Muscle layer of duodenum (tissue), 2 donors: ENCODE measurements at regions not wholly inside any gene's neighbourhood (a gene's known extent, or its start where the extent isn't known, plus 50 kb on each side); places are given as distances from the start of the nearest gene placed in this dataset.

Source experiments
- H3K27ac ChIP-seq: one replicate; pipeline ENCODE4 v1.7.0; 2013; ENCODE audit warnings: mild to moderate bottlenecking, low read length
- H3K27me3 ChIP-seq: one replicate; pipeline ENCODE4 v1.7.0; 2013; ENCODE audit warnings: low read depth, mild to moderate bottlenecking, control low read depth, low read length
- H3K36me3 ChIP-seq, 2 donors: one replicate each; pipeline ENCODE4 v1.7.0; 2013; ENCODE audit warnings: low read length in 2 of 2, control low read depth in 1 of 2, mild to moderate bottlenecking in 1 of 2; ENCODE audit not compliant: insufficient read depth in 2 of 2, control insufficient read depth in 1 of 2
- H3K4me1 ChIP-seq, 2 donors: one replicate each; pipeline ENCODE4 v1.7.0; 2013; ENCODE audit warnings: low read length in 2 of 2, mild to moderate bottlenecking in 2 of 2, control low read depth in 1 of 2, moderate library complexity in 1 of 2; ENCODE audit not compliant: insufficient read depth in 2 of 2, control insufficient read depth in 1 of 2
- H3K4me3 ChIP-seq, 2 donors: one replicate each; pipeline ENCODE4 v1.7.0; 2013; ENCODE audit warnings: low read length in 2 of 2, low read depth in 1 of 2, mild to moderate bottlenecking in 1 of 2
- H3K9me3 ChIP-seq, 2 donors: one replicate each; pipeline ENCODE4 v1.7.0; 2013; ENCODE audit warnings: low read length in 2 of 2, control low read depth in 1 of 2, mild to moderate bottlenecking in 1 of 2; ENCODE audit not compliant: control insufficient read depth in 1 of 2
- donor health status: healthy.

DNA sequence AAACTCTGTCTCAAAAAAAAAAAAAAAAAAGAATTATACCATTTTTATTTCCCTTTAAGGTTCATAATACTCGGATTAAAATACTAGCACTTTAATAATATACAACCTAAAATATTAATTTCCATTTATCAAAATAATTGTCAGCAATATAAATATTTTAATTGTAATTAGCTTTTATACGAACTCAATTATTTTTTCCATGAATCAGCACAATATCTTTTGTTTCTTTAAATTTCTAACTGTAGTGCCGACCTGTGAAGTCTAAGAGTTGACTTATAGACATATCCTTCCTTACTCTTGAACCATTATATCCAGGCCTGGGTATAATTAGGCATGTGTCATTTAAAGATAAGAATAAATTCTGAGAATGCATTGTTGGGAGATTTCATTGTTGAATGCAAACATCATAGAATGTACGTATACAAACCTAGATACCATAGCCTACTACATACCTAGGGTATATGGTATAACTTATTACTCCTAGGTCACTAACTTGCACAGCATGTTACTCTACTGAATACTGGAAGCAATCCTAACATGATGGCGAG is 996.7 kb upstream of the TMPRSS15 start:
- H3K36me3 ChIP-seq = no peaks in the 10 kb centered on the region
- H3K27me3 ChIP-seq = no peaks in the 10 kb centered on the region
- no peaks in the 10 kb centered on the region for H3K4me1 ChIP-seq
- H3K9me3 ChIP-seq = no peaks in the 10 kb centered on the region
- no peak overlapping the region for H3K27ac ChIP-seq
- H3K4me3 ChIP-seq = no peak overlapping the region

DNA sequence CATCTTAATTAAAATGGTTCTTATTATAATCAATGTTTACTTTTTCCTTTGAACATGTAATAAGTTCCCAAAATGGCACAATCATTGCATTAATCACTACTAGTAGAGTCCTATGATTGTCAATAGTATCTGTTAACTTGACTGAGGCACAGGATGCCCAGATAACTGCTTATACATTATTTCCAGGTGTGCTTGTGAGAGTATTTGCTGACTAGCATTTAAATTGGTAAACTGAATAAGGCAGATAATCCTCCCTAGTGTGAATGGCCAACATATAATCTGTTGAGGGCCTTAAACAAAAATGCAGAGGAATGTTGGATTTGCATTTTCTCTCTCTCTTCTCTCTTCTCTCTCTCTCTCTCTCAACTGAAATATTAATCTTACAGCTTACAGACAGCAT is 999.3 kb upstream of the TMPRSS15 start:
- Histone ChIP-seq H3K9me3 (no peaks in the 10 kb centered on the region), H3K27ac (no peak overlapping the region), H3K4me3 (no peak overlapping the region), H3K27me3 (no peaks in the 10 kb centered on the region), H3K4me1 (no peaks in the 10 kb centered on the region), H3K36me3 (no peaks in the 10 kb centered on the region)

DNA sequence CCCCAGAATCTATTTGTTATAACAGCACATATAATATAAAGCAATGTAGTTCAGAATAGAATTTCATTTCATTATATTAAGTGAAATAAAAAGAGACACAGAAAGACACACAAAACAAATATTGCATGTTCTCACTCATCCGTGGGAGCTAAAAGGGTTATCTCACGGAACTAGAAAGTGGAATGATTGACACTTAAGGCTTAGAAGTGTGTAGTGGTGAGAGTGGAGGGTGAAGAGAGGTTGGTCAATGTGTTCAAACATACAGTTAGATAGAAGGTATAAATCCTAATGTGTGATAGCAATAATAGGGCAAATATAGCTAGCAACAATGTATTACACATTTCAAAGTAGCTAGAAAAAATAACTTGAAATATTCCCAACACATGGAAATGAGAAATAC is 1001.7 kb upstream of the TMPRSS15 start:
- no peak overlapping the region for H3K4me3 ChIP-seq
- no peaks in the 10 kb centered on the region for H3K27me3 ChIP-seq
- no peaks in the 10 kb centered on the region for H3K4me1 ChIP-seq
- H3K27ac ChIP-seq = no peak overlapping the region
- H3K9me3 ChIP-seq = no peaks in the 10 kb centered on the region
- no peaks in the 10 kb centered on the region for H3K36me3 ChIP-seq

DNA sequence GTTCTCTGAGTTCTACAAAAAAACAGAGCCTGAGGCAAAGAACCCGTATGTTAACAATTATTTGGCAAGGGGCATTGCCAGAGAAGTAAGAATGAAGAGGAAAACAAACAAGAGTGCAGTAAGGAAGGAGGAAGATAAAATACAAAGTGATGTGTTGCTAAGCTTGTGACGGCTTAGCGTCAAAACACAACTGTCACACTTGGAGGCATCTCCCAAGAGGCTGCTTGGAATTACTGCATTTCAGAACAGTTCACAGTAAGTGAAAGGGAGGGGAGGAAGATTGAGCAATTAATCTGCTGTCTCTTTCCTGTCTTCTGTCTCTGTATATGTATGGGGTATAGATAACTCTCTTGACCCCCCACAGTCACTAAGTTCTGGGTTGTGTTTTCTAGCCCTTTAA is 1017.0 kb upstream of the TMPRSS15 start:
- Histone ChIP-seq H3K9me3 (peaks cover 0 to 2% of the 10 kb centered on the region in 2 donors), H3K27ac (no peak overlapping the region), H3K4me3 (no peak overlapping the region), H3K4me1 (no peaks in the 10 kb centered on the region), H3K27me3 (no peaks in the 10 kb centered on the region), H3K36me3 (no peaks in the 10 kb centered on the region)

DNA sequence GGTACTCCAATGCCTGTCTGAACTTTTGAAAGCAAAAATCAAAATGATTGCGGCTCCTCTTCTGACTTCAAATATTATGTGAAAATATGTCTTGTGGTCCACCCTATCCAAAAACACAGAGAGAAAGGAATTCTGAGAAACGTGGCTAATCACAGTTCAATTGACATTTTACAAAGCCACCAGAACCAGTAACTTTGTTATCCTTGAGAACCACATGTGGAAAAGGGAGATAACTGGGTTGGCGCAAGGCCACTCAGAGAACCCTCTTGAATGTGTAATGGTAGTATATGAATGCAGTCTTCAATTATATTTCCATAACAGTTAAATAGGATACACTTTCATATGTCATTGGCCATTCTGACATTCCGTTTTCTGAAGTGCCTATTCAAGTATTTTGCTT is 1030.0 kb upstream of the TMPRSS15 start:
- Histone ChIP-seq H3K9me3 (peaks cover 0 to 3% of the 10 kb centered on the region in 2 donors), H3K27me3 (no peaks in the 10 kb centered on the region), H3K4me3 (no peak overlapping the region), H3K27ac (no peak overlapping the region), H3K4me1 (no peaks in the 10 kb centered on the region), H3K36me3 (no peaks in the 10 kb centered on the region)

DNA sequence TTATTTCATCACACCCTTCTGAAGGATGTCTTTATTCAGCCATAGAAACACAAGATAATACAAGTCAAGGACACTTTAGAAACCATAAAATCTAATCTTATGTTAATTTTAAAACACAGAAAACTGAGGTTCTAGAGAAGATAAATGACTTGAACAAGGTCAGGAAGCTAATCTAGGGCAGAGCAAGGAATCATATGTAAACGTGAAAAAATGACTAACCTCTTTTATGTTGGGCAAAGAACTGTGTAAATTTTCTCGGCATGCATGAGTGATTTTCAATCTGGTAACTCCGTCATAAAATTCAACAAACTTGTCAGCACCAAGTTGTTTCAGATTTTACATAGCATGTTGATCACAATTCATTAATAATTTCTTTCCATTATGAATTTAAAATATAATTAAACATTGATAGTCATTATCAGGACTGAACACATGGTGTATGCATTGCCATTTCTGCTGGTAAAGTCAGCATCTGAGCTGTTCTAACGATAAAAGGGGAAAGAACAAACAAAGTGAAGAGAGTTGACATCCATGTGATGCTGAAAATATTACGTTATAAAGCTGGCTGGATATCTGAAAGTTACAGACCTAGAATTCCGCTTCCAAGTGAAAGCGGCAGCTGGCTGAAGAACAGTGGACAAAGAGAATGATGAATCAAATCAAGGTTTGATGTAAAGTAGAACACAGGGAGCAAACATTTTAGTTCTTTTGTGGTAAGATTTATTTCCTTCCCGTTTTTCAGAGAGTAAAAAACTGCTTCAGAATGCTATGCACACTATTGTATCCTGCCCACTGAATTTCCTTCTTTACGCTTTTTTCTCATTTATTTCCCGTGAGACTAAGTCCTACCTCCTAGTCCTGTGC is 1037.4 kb upstream of the TMPRSS15 start:
- H3K9me3 ChIP-seq = no peaks in the 10 kb centered on the region
- H3K27ac ChIP-seq = no peak overlapping the region

DNA sequence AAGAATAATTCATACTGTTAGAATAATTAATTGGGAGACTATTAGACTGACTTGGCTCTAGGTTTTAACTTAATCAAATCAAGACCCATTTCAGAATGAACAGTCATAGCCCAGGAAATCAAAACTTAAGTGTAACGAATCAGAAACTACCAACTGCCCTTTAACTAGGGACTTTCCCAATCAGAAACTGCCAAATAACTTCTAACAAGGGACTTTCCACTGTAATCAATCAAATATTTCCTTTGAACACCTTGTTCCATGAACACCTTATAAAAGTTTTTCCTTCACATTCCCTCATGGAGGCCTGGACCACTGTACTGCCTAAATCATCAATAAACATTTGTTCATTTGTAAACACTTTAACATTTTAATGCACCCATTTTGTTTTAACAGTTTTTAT is 1054.7 kb upstream of the TMPRSS15 start:
- no peaks in the 10 kb centered on the region for H3K36me3 ChIP-seq
- no peaks in the 10 kb centered on the region for H3K9me3 ChIP-seq
- no peak overlapping the region for H3K4me3 ChIP-seq
- H3K27ac ChIP-seq = no peak overlapping the region
- no peaks in the 10 kb centered on the region for H3K27me3 ChIP-seq
- H3K4me1 ChIP-seq = no peaks in the 10 kb centered on the region

More for the DNA sequence above, 1037.4 kb upstream of the TMPRSS15 start:
- no peaks in the 10 kb centered on the region for H3K27me3 ChIP-seq
- no peaks in the 10 kb centered on the region for H3K36me3 ChIP-seq
- no peaks in the 10 kb centered on the region for H3K4me1 ChIP-seq
- no peak overlapping the region for H3K4me3 ChIP-seq

DNA sequence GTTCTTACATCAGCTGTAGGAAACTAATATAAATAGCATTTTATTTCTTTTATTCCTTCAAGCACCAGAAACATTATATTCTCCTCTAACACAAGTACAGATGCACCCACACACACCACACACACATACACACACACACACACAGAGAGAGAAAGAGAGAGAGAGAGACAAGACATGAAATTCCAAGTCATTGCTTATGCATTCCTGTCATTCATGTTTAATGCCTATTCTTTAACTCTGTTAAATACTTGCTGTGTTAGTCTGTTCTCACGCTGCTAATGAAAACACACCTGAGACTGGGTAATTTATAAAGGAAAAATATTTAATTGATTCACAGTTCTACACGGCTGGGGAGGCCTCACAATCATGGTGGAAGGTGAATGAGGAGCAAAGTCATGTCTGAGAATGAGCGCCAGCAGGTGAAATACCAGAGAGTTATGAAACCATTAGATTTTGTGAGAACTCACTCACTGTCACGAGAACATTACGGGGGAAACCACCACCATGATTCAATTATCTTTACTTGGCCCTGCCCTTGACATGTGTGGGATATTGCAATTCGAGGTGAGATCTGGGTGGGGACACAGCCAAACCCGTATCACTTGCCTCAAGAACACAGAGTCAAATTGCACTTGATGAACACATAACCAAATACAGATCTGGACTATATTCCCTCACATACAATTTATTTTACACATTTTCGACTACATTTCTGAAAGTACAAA is 1058.1 kb upstream of the TMPRSS15 start:
- Histone ChIP-seq H3K4me3 (no peak overlapping the region), H3K27ac (no peak overlapping the region)

DNA sequence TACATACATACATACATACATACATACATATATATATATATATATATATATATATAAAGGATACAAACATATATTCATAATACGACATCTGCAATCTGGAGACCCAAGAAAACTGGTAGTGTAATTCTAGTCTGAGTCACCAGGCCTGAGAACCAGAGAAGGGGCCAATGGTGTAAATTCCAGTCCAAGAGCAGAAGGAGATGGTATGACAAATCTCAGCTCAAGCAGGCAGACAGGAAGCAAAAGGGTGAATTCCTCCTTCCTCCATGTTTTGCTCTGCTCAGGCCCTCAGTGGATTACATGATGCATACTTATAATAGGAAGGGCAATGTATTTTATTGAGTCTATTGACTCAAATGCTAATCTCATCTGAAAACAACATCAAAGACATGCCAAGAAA is 1060.4 kb upstream of the TMPRSS15 start:
- no peaks in the 10 kb centered on the region for H3K9me3 ChIP-seq
- H3K27me3 ChIP-seq = no peaks in the 10 kb centered on the region
- no peak overlapping the region for H3K27ac ChIP-seq
- H3K4me3 ChIP-seq = no peak overlapping the region
- H3K4me1 ChIP-seq = no peaks in the 10 kb centered on the region
- H3K36me3 ChIP-seq = no peaks in the 10 kb centered on the region

More for the DNA sequence above, 1058.1 kb upstream of the TMPRSS15 start:
- Histone ChIP-seq H3K36me3 (no peaks in the 10 kb centered on the region), H3K27me3 (no peaks in the 10 kb centered on the region), H3K4me1 (no peaks in the 10 kb centered on the region), H3K9me3 (no peaks in the 10 kb centered on the region)

DNA sequence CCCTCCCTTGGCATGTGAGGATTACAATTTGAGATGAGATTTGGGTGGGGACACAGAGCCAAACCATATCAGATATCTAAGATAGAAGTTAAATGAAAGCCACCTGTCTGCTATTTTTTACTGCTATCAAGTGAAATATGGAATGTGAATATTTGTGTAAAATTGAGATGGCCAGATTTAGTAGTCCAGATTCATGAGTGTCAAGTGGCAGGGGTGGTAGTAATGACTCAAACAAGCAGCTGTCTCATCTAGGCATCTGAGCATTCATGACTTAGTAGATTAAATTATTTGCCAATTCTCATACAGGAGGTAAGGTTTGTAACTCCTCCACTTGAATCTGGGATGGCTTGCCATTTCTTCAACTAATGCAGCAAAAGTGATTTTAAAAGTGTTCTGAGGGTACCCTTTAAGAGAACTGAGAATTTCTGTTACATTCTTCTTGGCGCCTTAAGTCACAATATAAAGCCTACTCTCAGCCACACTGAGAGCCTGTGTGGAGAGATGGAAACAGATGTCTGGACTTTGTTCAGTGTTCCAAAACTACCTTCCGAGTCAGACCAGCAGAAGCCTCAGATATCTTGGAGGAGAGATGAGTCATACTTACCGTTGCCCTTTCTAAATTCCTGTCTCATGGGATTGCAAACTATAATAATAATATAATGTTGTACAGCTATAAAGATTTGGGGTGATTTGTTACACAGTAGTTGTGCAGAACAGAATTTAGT is 1065.6 kb upstream of the TMPRSS15 start:
- no peak overlapping the region for H3K4me3 ChIP-seq
- no peaks in the 10 kb centered on the region for H3K9me3 ChIP-seq
- H3K36me3 ChIP-seq = no peaks in the 10 kb centered on the region
- no peaks in the 10 kb centered on the region for H3K4me1 ChIP-seq
- H3K27me3 ChIP-seq = no peaks in the 10 kb centered on the region
- H3K27ac ChIP-seq = no peak overlapping the region

DNA sequence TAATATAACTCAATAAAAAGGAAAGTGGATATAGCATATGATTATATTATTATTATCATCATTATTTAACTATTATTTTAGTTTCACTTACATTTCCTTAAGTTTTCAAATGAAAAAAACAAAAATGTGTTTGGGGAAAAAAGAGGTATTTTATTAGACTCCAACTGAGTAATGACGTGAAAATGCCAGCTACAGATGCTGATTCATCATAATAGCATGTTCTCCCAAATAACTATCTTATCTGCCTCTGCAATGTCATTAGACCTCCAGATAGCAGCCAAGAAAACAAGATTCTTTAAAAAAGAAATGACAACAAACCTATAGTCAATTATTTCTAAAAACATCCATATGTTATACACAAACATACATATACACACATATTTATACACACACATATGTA is 1071.9 kb upstream of the TMPRSS15 start:
- Histone ChIP-seq H3K27ac (no peak overlapping the region), H3K36me3 (no peaks in the 10 kb centered on the region), H3K9me3 (peaks cover 0 to 8% of the 10 kb centered on the region in 2 donors), H3K4me3 (no peak overlapping the region), H3K27me3 (no peaks in the 10 kb centered on the region), H3K4me1 (no peaks in the 10 kb centered on the region)
